ENCODE measurements at regions not wholly inside any gene's neighbourhood (a gene's known extent, or its start where the extent isn't known, plus 50 kb on each side); places are given as distances from the start of the nearest gene placed in this dataset.

- TF ChIP-seq CTCF (IDR thresholded peaks at IDR 0.05; ENCODE audit: insufficient read depth, low read length, missing control alignments), result no peak
- DNase-seq (ENCODE audit: low read depth, low spot score), result no peak
- POLR2A ChIA-PET, result no interaction called here
- no peak overlapping the region for H3K4me3 ChIP-seq (ENCODE audit: low read depth, low read length)
- CTCF ChIA-PET, result no interaction called here
Measured at GRCh38 chr1:232872284-232872683, 67.1 kb downstream of the MAP10 start.

- no peak overlapping the region for H3K4me3 ChIP-seq (ENCODE audit: low read depth, low read length)
- no peak for DNase-seq (ENCODE audit: low read depth, low spot score)
- POLR2A ChIA-PET, result no interaction called here
- TF ChIP-seq CTCF (IDR thresholded peaks at IDR 0.05; ENCODE audit: insufficient read depth, low read length, missing control alignments), result no peak
- CTCF ChIA-PET, result no interaction called here
Measured at GRCh38 chr1:232872738-232873137, 67.5 kb downstream of the MAP10 start.

- no peak overlapping the region for H3K4me3 ChIP-seq (ENCODE audit: low read depth, low read length)
- ChIA-PET POLR2A (no interaction called here), CTCF (no interaction called here)
- DNase-seq (ENCODE audit: low read depth, low spot score), result no peak
- TF ChIP-seq CTCF (IDR thresholded peaks at IDR 0.05; ENCODE audit: insufficient read depth, low read length, missing control alignments), result no peak
Measured at GRCh38 chr1:232873412-232873811, 68.2 kb downstream of the MAP10 start.

GRCh38 chr1:232873931-232874330, 68.7 kb downstream of the MAP10 start:
- H3K4me3 ChIP-seq (ENCODE audit: low read depth, low read length), result no peak overlapping the region
- ChIA-PET POLR2A (no interaction called here), CTCF (no interaction called here)
- DNase-seq (ENCODE audit: low read depth, low spot score), result no peak
- no peak for TF ChIP-seq CTCF (IDR thresholded peaks at IDR 0.05; ENCODE audit: insufficient read depth, low read length, missing control alignments)

GRCh38 chr1:232875536-232875935, 70.3 kb downstream of the MAP10 start:
- ChIA-PET POLR2A (no interaction called here), CTCF (no interaction called here)
- H3K4me3 ChIP-seq (ENCODE audit: low read depth, low read length), result no peak overlapping the region
- TF ChIP-seq CTCF (IDR thresholded peaks at IDR 0.05; ENCODE audit: insufficient read depth, low read length, missing control alignments), result no peak
- DNase-seq (ENCODE audit: low read depth, low spot score), result no peak

GRCh38 chr1:232876506-232877364, 71.5 kb downstream of the MAP10 start:
- POLR2A ChIA-PET, result no interaction called here
- CTCF ChIA-PET, result no interaction called here
- no peak for DNase-seq (ENCODE audit: low read depth, low spot score)
- no peak overlapping the region for H3K4me3 ChIP-seq (ENCODE audit: low read depth, low read length)
- no peak for TF ChIP-seq CTCF (IDR thresholded peaks at IDR 0.05; ENCODE audit: insufficient read depth, low read length, missing control alignments)

Data from AG04449 (cell line).